Fibroblast of skin of right quadriceps (primary cell): ENCODE measurements at regions not wholly inside any gene's neighbourhood (a gene's known extent, or its start where the extent isn't known, plus 50 kb on each side); places are given as distances from the start of the nearest gene placed in this dataset.
A peak's percentile ranks its signal among the peaks of the same experiment; 100 is the strongest.
"Not testable (repeated sequence)": the region's sequence is repeated elsewhere in the genome, so short reads cannot be mapped to it uniquely, and the experiment has no call there.

ENCODE experiments used
- DNase-seq: peaks from one replicate; pipeline ENCODE4 v3.0.0-alpha.2; 2013

DNA sequence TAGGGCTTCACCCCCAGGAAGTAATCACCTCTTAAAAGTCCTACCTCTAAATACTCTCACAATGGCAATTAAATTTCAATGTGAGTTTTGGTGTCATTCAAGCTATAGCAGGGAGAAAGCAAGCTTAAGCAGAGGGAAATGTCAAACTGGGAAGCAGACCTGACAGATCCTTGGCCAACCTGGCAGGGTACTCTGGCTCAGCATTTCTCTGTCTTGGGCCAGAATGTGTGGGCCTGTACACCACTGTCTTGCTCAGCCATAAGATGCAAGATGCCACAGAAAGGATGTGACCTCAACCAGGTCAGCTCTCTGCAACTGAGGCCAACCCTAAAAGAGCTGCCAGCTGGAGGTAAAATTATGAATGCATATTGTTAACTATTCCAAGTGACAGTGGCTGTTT is 130.6 kb upstream of the CMC1 start:
- DNase-seq, result no peak

DNA sequence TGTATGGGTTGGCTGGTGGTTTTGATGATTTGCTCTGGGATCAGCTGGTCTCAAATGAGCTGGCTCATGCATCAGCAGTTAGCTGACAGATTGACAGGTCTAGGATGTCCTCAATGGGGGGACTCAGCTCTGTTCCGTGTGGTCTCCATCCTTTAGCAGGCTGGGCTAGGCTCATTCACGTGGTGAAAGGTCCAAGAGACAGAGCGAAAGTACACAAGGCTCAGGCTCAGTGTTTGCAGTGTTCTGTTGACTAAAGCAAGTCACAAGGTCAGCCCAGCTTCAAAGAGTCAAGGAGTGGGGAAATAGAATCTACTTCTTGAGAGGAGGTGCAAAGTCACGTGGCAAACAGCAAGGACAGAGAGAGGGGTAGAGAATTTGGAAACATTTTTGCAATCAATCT is 126.5 kb upstream of the CMC1 start:
- no peak for DNase-seq

DNA sequence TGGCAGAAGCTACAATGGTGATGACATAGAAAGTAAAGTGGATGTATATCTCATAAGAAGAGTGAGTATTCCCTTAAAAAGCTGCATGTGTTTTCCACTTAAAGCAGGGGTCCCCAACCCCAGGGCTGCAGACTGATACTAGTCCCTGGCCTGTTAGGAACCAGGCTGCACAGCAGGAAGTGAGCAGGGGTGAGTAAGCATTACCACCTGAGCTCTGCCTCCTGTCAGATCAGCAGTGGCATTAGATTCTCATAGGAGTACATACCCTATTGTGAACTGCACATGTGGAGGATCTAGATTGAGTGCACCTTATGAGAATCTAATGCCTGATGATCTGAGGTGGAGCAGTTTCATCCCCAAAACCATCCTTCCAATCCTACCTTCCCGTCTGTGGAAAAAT is 126.1 kb upstream of the CMC1 start:
- DNase-seq, result no peak

DNA sequence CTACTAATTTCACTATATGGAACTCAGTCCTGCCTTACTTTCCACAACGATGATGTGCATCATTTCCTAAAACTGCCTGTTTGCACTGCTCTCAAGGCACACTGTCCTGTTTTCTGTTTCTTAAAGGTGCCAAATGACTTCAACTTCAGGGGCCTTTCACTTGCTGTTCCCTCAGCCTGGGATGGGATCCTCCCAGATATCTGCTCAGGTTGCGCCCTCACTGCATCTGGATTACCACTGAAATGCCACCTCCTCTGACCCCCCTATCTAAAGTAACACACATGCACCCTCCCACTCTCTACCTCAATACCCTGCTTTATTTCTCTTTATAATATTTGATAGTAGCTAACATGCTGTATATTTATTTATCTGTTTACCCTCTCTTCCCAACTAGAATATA is 123.8 kb upstream of the CMC1 start:
- DNase-seq, result no peak

DNA sequence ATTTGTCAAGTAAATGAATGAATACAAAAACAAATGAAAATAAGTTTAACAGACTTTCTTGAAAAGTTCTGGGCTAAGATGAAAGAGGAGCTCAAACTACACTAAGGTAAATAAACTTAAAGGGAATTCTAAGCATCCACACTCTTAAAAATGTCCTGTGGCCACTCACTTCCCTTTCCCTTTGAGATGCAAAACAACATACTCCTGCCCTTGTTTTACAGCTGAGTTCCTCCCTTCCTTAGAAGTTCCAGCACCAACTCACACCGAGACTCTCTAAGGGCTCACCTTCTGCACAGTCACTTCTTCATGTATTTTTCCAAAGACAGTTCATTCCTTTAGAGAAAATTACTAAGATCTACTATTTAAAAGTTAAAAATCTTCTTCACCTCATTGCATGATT is 123.3 kb upstream of the CMC1 start:
- DNase-seq, result no peak

DNA sequence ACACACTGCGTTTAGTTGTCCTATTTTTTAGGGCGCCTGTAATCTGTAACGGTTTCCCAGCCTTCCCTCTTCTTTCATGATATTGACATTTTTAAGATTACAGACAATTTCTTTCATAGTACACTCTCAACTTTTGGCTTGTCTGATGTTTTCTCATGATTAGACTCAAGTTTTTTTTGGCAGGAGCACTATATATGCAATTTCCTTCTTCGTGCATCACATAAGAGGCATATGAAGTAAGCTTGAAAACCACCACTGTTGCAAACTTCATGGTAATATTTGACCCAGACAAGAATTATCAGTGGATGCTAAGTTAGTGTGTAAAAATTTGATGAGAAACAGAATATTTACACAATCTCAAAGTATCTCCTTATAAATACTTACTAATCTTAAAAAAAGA is 119.2 kb upstream of the CMC1 start:
- DNase-seq, result peak; percentile 6

DNA sequence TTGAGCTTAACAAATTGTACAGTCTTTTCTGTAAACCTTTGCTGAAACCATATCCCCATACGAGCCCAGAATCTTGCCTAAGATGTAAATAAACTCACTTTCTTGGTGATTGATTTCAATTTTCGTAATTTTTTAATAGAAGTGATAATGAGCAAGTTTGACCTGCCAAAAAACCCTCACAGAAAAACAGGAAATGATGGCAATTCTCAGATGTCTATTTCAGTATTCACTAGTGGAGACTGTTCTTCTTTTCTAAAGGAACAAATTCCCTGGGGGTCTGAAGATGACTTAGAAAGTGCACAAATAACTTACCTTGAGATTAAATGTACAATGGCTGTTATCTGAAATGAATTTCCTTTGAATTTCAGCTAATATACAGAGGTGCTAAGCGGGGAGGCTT is 116.5 kb upstream of the CMC1 start:
- no peak for DNase-seq

DNA sequence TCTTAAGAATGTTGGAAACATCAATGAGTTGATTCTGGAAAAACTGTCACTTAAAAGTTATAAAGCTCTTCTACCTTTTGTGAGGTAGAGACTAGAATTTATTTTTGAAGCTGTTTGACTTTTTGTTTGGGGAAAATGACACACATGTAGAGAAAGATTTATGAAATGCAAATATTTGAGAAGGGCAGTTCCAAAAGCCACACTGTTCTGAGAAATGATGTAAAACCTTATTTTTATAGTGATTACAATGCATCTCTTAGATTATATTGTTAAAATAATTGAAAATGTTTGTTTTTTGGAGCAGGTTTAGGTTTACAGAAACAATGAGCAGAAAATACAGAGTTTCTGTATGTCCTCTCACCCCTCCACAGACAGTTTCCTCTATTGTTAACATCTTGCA is 116.1 kb upstream of the CMC1 start:
- no peak for DNase-seq

DNA sequence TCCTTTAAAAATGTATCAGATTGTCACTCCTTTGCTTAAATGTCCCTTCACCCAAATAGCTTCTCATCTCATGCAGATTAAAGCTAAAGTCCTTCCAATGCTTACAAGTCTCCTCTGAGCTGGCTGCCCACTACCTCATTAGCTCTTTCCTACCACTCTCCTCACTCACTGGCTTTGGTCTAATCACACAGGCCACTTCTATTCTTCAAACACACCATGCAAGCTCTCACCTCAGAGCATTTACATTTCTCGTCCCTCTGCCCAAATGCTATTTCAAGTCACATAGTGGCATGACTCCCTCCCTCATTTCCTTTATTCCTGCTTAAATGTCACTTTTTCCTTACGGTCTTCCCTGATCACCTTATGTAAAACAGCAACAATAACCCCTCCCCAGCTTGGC is 110.6 kb upstream of the CMC1 start:
- no peak for DNase-seq

DNA sequence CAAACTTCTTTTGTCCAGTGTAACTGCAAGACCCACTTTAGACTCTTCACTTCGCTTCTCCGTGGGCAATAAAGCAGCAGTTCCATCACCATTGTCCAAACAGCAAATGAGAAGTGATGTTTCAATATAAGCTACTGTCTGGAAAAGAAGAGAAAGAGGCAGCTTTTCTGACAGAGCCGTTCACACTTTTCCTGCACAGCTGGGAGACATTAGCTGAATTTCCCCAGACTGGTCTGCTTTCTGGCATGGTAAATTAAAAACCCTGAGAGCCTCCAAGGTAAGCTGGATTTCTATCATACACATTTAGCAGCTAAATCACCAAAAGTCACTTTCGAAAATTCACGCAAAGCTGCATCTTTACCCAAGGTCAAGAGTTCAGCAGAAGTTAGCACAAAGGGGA is 108.5 kb upstream of the CMC1 start:
- DNase-seq, result no peak

DNA sequence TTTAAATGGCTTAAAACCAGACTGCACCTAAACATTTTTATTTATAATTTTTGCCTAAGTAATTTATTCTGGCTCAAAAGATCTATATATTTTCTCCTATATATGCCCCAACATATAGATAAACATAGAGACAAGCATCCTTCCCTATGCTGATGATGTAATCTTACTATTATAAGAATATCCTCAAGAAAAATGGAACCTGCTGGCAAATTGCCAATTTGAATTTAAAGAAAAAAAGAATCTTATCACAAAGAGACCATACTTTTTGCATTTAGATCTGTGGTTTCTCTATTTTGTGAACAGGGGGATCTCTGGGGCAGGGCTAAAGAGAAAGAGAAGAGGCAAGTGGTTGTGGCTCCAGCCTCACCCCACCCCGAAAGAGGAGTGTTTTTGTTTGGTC is 107.2 kb upstream of the CMC1 start:
- DNase-seq, result no peak

DNA sequence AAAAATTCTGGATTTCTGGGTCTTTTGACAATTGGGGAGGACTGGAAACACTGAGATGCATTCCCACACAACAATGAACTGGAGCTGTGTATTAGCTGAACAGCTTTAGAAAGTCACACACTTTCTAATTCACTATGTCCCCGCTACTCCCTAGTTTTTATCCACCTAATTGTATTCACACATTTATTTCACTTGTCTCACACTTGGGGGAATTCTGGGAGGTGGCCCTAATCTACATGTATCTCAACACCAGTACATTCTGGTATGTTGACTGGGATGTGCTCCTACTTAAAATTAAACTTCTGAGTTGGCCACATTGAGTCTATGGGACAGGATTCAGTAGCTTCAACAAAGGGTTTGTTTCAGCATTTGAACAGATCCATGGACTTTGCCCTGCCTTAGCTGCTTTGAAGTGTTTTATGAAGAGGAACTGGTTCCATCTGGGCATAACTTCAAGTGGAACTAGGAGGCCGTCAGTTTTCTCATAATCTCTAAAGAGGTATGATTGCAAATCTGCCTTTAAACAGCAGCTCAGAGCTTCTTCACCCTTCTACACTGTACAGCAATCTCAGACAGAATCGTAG is 106.5 kb upstream of the CMC1 start:
- no peak for DNase-seq

DNA sequence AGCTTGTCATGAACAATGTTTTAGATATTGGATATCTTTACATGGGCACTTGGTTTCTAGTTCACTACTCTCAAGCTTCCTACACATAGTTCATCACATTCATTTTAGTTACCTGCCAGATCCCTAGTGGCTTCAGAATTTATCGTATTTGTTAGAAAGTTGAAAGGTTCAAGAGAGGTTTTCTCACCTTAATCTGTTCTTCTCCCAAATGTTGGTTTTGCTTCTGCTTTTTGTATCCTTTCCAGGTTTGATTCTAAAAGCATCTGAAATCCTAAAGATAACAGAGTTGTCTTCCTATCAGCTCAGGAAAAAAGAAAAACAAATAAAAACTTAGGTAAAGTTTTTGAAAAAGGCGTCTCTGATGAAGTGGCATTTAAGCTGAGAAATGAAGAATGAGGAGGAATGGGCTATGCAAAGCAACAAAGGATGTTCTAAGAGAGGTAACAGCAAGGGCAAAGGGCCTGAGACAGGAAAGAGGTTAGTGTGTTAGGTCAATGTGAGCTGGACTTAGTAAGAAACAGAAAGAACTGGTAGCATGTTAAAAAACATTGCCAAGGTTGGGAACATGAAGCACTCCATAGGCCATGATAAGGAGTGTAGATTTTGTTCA is 104.7 kb upstream of the CMC1 start:
- no peak for DNase-seq

DNA sequence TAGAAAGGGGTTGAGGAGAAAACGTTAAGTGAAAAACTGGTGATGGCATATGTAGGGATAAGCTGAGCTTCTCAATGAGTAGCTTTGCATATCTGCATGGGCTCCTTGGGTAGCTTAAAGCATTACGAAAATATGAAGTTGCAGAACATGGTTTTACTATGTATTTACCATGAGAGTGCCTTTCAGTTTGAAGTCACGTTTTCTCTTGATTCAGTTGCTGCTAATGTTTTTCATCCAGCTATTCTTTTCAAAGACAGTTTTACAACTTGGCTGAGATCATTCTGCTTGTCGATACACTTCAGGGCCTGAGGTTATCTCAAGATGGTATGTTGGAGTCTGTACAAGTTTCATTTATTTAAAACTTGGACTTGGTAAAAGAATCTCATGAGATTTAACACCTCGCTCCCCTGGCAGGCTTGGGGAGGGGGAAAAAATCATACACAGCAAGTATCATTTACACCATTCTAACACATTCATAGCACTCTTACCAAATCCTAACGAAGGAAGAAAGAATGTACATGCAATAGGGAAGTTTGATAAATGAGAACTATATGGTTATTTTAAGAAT is 103.3 kb upstream of the CMC1 start:
- DNase-seq, result no peak

DNA sequence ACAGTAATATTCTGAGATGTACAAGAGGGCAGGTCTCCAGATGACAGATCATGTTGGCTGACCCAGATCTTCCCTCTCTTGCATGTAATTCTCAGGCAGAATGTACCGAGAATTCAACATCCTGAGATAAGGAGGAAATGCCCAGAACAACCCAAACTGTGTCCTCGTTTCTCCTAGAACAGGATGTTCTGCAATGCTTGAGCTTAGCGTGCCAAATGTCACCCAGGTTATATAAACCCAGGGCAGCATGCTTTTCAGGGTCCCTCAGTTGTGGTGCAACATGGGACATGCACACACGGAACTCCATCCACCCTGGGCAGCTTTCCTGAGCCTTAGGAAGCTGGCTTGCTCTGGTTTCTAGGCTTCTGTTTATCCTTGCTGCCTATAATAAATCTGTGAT is 102.1 kb upstream of the CMC1 start:
- no peak for DNase-seq

DNA sequence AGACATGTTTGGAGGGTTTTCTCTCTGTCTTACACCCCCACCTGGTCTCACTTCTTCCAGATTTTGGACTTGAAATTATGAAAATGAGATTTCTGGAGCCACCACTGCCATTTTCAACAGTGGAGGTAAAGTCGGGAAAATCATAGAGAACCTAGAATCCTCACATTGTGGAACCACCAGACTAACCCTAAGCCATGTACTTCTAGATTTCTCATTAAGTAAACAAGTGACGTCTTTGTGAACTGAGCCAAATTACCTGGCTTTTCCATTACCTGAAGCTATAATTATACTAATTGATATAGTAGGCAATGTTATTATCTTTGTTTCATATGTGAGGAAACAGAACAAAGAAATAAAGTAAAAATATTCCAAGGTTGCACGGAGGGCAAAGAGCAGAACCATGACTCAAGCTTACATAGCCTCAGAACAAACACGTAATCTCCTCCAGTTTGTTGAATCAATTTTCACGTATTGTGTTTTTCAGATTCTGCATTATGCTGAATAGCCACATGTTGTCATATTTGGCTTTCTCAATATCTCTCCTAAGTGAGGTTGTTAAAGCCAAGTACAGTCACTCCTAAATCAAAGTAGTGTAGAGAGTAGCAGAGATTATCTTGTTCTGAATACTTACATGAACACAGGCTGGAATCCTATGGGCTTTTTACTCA is 101.3 kb upstream of the CMC1 start:
- no peak for DNase-seq

DNA sequence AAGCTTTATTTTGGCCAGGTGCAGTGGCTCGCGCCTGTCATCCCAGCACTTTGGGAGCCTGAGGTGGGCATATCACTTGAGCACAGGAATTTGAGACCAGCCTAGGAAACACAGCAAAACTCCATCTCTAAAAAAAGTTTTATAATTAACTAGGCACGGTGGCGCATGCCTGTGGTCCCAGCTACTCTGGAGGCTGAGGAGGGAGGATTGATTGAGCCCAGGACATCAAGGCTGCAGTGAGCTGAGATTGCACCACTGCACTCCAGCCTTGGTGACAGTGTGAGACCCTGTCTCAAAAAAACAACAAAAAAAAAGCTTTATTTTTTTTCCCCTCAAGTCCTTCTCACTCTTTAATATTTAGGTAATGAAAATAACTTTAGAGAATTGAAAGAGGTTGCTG is 100.8 kb upstream of the CMC1 start:
- no peak for DNase-seq

DNA sequence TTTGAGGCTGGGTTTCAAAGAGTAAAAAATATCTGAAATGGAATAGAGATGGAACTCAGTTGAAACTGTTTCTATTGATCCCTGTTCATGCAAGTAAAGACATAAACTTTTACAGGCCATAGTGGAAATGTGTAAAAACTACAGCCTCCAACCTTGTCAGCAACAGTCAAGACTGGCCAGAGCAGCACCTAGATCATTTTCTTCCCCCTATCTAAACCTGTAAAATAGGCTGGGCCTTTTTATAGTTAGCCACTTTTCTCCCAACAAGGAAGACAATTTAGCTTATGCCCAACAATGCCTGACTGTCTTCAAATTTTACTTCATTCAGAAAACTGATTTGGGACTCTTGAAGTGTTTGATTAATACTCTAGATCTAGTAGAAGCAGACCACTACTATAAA is 91.5 kb upstream of the CMC1 start:
- no peak for DNase-seq

DNA sequence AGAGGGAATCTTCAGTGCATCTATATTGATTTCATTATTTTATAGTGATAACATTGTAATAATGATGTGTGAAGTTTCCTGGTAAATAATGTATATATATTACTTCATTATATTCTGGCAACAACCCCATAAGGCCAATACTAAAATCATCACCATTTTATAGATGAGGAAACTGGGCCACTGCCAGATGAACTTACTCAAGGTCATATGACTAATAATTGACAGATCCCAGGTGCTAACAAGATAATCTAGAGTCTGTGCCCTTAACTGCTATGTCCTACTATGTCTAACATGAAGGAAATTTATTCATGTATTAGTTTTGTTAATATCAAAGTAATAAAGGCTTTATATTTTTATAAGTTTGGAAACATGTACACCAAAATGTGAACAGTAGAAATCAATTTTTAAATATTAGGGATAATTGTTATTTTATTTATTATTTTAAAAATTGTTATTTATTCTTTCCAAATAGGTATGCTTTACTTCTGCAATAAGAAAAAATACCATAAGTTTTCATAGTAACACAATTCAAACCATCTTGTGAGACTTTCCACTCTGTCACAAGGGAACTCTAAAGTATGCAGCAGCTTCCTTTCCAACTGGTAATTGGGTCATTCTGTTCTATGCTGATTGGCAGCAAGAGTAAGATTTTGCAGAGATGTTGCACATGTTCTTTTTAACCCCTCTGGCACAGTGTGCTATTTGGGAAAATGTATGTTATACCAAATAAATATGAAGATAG is 90.8 kb upstream of the CMC1 start:
- no peak for DNase-seq

DNA sequence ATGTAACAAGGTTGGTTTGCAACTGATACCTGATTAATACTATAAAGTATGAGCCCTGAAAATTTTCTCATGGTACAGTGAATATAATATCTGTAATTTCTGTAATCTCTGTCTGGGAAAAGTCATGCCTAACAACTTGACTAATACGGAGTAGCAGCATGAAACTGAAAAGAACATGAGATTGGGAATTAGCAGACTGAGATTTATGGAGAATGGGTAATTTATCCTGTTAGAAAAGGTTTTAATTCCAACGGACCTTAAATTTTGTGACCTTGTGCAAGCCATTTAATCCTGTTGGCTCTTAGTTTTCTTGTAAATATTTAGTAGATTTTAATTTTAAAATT is 90.2 kb upstream of the CMC1 start:
- DNase-seq, result no peak

DNA sequence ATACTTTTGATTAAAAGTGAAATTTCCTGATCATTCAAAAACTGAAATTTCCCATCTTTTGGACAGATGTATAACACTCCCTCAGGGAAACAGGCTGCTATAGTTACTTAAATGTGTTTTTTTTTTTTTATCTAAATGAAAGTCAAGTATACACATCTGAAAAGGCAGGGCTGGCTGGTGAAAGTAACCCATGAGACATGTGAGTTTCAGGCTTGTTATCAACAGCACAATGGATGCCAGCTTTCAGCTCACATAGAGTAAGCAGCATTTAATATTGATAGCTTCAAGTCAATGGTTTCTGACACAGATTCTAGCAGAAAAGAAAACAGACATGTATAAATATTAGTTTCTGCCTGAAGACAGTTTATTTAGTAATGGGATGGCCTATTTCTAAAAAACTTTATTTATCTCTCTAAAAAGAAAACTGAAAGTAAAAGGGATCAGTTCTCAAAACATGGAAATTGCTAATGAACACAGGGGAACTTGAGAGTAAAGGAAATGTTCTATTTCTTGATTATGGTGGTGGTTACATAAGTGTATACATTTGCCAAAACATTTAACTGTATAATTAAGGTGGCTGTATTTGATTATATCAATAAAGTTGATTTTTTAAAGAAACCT is 89.7 kb upstream of the CMC1 start:
- no peak for DNase-seq

DNA sequence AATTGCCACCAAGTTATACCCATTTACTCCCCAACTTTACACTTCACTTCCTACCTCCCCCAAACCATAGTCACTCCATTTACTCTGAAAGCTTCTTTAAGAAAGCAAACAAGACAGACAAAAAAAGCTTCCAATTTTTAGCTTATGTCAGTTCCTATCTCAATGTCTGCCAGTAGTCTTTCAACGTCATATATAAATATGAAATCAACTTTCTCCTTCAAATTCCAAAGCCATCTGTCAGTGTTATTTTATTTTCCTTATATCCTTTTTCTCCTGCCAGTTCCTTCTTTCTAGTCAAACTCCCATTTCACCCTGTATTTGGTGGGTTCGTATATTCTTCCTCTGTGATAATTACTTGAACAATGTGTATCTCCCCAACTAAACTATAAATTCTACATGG is 85.8 kb upstream of the CMC1 start:
- DNase-seq, result no peak

DNA sequence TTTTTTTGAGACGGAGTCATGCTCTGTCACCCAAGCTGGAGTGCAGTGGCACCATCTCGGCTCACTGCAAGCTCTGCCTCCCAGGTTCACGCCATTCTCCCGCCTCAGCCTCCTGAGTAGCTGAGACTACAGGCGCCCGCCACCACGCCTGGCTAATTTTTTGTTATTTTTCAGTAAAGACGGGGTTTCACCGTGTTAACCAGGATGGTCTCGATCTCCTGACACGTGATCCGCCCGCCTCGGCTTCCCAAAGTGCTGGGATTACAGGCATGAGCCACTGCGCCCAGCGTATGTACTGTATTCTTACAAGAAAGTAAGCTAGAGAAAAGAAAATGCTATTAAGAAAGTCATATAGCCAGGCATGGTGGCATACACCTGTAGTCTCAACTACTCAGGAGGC is 84.8 kb upstream of the CMC1 start:
- DNase-seq, result not testable (repeated sequence)

DNA sequence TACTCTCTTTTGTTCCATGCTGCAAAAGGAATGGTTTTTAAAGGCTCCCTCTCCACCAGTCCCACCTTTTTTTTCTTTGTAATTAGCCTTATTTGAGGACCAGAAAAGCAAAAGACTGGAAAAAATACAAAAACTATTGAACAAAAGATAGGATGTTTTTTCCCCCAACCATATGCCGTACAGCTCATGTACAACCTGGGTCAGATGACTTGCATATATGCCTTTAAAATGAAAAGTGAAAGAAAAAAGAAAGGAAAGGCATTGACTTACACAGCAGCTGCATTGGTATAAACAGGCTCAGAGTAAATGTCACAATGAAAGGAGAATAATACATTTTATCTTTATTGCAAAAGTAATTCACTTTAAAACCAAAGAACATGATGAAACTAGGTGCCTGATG is 69.5 kb upstream of the CMC1 start:
- no peak for DNase-seq
